Astrocyte of the hippocampus (primary cell): ENCODE measurements at regions not wholly inside any gene's neighbourhood (a gene's known extent, or its start where the extent isn't known, plus 50 kb on each side); places are given as distances from the start of the nearest gene placed in this dataset.

Experiments used
- DNase-seq: peaks from one replicate; pipeline ENCODE4 v3.0.0; 2011; ENCODE audit warnings: low read depth, low spot score

DNA sequence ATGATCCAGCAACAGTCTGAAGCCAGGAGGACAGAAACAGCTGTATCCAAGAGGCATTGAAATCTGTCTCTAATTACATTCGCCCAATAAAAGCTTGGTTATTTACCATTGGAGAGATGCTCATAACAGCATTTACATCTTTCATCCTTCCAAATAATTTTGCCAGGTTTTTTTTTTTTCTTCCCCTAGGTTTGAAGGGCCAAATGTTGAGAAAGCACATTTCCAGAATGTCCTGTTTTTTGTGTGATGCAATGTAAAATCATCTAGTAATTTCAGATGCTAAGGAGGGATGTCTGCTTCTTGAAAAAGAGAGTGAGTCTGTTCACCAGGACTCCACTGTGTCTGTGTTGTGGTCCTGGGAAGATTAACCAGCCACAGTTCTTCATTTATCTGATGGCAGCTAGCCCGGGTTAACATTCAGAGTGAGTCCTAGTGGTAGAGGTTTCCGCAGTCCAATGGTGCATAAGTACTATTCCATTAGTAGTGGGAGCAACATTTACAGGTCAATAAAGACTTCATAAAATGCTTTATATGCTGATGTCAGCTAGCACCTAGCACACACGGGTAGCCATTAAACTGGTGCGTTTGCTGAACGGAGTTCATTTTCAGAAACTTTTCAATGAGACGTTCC lies 406.8 kb downstream of the STIM2 start:
- no peak for DNase-seq

DNA sequence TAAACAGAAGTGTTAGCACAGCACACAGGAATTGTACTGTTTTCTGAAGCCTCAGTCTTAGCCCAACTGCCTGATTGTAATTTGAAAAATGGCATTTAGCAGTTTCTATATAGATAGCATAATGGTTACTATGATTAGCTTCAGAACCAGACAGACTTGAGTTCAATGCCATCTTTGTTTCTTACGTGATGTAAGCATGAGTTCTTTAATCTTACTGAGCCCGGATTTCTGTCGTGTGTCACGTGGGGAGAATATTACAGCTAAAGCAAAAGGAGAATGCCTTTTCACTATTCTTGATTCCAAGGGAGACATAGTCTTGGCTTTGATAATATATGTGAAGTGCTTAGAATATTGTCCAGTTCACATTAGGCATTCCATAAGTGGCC lies 407.3 kb downstream of the STIM2 start:
- DNase-seq: no peak

DNA sequence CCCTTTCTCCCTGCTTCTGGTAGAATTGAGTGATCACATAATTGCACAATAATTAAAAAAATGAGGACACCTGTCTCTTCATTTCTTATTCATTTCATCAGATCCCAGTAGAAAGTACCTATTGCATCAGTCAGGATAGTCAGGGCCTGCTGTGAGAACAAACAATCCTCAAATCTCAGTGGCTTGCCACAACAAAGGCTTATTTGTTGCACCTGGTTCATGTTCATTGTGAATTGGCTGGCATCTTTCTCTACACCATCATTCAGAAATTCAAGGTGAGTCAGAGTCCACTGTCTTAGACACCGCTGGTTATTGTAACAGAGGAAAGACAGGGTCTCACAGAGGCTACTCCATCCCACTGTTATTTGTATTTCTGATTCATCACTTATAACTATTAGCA lies 409.8 kb downstream of the STIM2 start:
- DNase-seq: no peak

DNA sequence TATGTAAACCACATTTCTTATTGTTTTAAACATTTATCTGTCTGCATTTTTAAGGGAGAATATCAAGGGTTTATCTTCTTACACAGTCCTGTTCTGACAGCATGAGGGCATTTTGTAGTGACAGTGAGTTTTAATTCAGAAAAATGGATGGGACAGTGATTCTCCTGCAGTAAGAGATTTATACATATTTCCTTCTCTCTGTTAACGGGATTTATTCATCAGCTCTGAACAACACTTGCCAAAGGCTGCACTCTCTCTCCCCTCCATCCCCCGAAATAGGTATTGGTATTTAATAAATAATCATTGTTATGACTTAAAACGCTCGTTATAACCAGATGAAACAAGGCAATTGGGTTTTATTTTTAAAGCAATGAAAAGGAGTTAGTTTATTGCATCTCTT lies 410.9 kb downstream of the STIM2 start:
- no peak for DNase-seq

DNA sequence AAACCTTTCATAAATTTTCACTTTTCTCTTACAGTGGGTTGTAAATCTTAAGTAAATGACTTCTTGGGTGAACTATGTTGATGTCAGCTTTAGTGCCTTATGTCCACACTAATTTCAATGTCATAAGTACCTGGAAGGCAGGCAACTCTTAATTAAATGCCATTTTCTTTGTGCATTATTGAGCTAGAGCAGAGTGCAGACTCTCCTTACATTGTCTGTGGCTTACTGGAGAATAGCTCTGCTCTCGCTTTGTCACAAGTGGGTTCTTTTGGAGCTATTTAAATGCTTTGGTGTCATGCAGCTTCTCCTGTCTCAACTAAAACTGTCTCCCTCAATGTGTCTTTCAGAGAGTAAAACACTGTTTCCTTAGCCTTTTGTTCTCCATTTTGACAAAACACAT lies 411.6 kb downstream of the STIM2 start:
- DNase-seq: no peak

DNA sequence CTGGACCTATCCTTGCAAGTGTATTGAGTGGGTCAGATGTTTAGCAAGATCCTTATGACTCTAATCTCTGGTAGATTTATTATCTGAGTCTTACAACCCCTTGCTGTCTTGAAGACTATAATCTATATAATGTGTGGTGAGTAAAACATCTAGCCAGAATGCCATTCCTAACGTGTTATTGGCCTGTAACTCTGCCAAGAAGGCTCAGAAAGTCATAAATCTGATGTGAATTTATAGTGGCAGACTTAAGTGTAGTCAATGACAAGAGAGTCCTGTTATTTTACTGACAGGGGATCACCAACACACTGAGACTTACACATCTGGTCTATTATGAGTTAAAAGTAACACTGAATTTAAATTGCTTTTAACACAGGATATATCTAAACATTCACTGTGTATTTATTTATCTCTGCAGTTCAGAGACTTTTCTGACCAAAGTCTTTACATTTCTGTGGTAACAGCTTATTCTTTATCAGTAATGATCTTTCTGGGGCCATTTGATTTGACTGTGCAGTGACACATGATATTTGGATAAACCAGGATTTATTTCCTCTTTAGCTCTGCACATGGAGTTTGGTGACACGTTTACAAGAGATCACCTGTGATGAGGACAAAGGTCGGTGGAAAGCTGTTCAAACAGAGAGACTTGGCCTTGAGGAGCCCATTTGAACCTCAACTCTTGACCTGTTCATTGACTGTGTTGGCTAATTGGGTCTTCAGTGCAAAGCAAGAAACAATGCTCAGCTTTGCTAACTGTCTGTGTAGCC lies 415.8 kb downstream of the STIM2 start:
- DNase-seq: no peak

DNA sequence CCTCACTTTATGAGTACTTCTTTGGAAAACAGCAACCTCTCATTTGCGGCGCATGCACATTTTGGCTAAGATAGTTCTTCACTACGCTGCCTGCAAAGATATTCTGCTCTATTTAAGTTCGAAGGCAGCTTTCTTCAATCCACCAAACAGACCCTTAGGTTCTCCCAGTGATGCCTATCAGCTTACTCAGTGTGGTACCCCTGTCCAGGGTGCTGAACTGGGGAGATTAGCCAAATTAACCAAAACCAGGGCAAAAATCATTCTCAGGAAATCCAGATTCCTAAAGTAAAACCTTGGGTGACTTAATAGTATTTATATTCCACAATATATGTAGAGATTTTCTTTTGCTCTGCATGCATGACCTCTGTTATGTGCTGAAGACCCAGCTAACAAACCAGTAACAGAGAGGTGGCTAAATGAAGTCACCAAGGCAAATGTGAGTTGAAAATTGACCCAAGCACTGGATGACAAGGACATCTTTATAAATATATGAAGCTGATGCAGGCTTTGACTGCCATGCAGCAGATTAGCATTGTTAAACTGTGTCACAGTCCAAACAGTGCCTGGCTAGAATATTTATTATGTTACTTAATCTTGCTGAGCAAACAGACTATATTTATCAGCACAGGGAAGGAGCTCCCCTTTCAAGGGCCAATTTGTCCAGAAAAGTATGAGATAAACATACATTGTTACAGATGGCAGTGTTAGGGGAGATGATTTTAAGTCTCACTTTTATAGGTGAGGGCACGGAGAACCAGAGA lies 418.2 kb downstream of the STIM2 start:
- peak; percentile 74 for DNase-seq

DNA sequence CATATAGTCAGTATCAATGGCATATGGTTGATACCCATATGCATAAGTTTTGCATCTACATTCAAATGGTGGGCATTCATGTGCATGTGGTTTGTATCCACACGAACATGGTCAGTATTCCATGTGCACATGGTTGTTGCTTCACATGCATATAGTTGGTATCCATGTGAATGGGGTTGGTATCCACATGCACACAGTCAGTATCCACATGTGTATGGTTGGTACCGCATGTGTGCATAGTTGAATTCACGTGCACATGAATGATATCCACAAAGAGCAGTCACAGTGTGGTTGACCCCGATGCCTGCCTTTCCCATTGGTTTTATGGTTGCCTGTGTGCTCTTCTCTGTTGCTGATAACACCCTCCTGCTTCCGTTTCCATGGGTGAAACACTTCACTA lies 427.9 kb downstream of the STIM2 start:
- DNase-seq: no peak

DNA sequence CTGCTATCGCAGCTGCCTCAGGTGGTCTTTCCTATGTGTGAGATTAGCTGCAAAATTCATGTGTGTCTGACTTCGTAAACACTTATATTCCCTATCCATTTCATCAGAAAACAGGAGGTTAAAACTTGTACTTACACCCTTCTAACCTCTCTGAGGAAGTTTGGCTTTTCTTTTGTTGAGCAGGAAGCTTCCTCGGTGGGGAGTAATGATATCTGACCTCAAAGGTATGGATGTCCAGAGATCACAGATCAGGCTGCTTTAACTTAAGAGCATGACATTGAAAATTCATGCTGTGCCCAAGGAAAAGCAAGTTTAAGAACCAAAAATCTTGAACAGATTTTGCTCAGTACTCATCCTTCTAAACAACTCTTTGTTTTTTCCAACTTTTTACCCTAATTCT lies 429.1 kb downstream of the STIM2 start:
- DNase-seq: no peak

DNA sequence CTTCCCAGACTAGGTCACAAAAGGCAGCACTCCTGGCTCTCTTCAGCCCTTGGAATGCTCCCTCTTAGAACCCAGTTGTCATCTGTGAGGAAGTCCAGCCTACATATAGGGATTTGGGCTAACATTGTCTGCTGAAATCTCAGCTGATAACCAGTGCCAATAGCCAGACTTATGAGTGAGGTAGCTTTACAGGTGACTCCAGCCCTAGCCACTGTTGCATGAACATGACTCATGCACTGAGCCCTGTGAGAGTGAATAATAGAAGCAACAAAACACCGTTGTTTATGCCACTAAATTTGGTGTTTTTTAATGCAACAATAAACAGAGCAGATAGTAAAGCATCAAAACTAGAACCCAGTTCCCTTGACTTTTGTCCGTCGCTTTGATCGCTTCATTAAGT lies 433.2 kb downstream of the STIM2 start:
- no peak for DNase-seq

DNA sequence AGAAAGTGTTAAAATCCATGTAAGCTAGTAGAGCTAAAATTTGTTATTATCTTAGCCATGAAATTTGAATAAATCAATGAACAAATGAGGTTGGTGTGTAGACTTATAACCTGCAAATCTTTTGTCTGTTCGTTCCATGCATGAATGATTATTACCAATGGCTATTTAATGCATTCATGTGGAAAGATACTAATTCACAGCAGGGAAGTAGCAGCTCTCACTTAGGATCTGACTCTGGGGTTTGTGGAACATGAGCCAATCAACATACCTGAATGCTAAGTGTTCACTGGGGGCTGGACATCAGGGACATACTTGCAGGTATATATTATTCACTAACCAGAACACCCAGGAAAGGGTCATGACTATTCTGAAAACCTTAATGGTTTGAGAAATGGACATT lies 444.1 kb downstream of the STIM2 start:
- peak; percentile 19 for DNase-seq

DNA sequence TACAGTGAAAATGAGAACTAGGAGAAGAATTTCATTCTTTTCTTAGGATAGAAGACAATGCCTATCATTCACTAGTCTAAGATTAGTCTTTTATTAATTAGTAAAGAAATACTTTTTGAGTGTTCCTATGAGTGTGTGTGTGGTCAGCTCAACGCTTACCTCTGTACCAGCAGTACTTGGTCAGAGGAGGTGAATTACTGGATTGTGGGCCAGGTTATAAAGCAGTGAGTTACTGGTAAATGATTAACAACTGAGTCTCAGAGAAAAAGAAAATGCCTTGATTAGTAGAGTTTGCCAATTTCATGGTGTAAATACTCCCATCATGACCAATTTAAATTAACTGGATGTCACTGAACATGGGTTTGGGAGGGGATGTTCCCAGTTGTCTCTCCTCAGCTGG lies 444.6 kb downstream of the STIM2 start:
- DNase-seq: no peak

DNA sequence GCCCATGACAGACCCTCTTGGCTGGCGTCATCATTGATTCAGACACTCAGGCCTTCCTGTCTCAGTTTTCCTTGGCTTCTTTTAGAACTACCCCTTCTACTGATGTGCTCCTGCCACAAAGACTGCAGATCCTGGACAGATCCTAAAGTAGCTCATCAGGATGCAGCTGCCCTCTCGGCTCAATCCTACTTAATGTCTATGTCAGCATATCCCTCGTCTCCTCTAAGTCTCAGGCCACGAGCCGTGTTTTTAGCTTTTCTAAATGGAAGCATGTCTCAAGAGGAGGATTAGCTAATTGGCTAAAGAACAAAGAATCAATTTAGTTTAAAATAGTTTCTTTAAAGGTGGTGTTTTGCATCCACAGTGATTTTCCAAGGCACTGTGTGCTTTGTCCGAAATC lies 447.7 kb downstream of the STIM2 start:
- no peak for DNase-seq

DNA sequence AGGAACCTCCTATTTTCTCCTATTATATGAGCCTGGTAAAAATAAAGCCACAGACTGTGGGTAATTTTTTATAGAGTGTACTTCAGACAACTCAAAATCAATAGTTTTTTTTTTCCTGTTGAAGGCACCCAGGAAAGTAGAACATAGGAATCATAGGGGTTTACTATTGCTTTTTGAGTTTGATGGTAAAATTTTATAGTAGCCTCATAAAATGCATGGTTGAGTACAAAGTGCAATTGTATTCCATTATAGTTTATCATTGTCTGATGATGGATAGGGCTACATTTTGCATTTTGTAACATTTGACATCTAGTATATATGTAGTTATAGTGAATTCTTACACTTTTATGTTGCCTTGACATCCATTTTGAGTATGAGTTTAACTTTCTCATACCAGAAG lies 455.0 kb downstream of the STIM2 start:
- no peak for DNase-seq

DNA sequence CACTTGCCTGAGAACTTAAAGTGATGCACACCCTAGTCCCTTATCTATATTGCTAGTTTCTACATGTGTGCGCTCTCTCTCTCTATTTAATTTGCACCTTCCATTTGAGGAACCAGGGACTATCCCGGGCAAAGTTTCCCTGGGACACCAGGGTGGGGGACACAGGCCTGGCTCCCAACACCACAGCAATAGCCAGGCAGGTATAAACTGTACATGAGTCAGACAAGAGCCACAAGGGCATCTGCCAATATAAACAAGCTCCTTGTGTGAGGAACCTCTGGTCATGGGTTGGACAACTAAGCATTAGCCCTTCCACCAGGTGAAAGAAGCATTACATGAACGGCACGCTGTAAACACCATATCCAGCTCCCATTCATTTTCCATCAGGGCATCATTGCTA lies 455.5 kb downstream of the STIM2 start:
- peak; percentile 7 for DNase-seq

DNA sequence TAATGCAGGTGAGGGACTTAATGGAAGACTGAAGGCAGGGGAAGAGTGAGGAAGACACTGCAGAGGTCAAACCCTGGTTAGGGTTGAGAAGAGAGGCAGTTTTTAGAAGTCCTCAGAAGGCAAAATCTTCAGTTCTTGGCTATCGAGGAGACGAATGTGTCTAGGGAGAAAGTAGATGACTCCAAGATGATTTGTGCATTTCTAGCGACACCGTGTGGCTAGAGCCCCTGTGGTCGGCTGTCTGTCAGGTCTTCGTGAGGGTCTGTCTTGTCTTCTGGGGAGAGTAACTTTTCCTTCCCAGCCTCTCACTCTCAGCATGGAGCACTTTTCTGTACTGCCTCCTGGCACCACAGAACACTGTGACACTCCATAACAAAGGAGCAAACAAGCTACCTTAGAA lies 458.1 kb downstream of the STIM2 start:
- peak; percentile 64 for DNase-seq

DNA sequence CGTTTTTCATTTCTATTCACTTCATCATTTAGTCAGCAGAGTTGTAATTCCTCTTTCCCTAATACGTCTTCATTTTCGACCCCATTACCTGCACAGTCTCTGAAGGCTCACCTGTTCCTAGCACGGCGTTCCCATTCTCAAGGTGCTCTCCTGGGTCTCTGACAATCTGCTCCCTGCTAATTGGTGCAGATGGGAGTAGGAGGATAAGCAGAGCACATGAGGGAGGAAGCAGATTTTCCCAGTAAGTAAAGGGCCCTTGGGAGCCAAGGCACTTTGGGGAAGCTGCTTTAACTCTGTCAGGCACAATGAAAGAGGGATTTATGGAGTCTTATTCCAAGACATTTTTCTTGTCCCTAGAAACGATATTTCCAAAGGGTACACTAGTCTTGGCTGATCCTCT lies 466.4 kb downstream of the STIM2 start:
- DNase-seq: no peak

DNA sequence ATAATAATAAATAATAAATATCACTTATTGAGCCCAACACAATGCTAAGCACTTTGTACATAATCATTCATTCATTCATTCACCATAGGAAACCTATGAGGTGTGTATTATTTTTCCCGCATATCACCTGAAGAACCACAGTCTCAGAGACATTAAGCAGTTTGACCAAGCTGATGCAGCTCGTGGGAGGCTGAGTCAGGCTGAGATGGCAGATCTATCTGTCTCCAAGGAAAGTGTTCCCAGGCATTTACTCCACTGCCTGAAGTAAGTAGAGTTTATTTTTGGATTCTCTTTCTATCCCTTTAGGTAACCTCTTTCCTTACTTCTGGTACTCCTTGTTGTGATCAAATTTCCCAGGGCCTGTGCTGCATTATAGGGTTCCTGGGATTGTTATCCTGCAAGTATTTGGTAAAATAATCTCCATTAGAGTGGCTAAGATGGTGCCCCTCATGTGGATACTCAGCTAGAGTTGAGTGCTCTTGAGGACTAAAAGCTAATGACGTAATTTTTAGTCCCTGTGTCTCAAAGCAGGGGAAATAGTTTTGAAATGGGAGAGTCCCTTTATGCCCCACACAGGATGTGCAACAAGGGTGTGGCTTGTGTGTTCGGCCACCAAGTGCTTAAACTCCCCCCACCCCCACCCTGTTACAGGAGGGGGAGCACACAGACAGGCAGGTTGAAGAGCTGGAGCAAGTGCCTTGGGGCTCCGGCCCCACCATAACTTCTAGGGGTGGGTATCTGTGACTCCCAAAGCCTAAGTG lies 467.0 kb downstream of the STIM2 start:
- DNase-seq: no peak

DNA sequence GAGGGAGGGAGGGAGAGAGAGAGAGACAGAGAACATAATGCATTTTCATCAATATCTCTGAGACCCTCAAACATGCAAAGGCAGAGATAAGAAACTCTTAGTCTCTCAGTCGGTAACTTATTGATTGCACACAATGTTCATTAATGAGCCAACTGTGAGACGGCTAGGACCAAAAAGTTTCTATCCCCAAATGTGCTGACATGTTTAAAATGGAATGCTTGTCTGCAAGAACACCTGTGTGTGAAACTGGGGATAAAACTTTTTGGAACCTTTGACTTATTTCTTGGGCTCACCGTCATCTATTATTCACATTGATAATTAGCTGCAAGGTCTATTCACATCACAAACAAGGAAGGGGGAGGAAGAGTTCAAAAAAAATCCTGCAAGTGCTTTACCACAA lies 477.9 kb downstream of the STIM2 start:
- no peak for DNase-seq

DNA sequence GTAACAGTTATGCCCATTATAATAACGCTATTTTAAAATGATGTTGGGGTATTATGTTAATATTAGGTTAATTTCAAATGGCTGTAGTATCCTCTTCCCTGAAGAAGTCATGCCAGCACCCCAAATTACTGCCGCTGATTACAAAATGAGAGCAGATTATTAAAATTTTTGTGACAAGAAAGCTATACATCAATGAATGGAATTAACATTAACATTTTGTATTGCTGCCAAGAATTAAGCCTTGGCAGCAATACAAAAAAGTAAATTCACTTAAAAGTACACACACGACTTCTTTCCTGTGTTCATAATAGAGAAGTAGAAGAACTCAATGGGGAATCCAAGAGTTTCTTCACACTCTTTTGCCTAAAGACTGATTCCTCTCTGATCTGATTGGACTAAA lies 482.8 kb downstream of the STIM2 start:
- no peak for DNase-seq

DNA sequence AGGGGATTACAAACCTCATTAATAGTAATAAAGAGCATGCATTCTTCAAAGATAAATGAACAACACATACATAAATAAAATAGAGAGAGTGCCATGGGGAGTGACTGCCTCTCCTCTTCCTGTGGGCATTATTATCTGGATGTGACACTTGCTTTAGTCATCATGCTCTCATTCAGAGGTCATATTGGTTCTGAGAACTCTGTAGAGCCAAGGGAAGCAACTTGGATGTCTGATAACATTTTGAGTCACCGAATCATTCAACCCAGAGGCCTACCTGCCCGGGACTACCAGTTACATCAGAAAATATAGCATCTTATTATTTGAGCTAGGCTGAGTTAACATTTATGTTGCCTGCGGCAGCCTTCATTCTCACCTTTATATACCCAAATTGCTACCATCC lies 489.5 kb downstream of the STIM2 start:
- peak; percentile 7 for DNase-seq

DNA sequence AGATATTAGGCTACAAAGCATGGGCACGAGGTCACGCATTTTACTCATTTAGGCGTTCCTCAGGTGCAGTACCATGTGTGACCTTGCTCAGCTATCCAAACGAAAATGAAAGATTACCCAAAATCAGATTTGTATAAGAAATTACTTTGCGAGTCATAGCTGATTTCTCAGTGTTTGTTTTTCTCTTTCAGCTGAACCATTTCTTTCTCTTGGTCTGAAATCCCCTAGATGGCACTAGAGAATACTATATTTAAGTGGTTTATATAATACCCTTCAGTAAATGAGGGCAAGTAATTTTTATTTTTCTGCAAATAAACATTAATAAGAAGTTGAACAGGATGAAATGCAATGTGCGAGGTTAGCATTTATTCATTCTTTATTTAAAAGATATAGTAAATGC lies 496.6 kb downstream of the STIM2 start:
- peak; percentile 42 for DNase-seq
